SK-N-MC (cell line): ENCODE measurements at regions not wholly inside any gene's neighbourhood (a gene's known extent, or its start where the extent isn't known, plus 50 kb on each side); places are given as distances from the start of the nearest gene placed in this dataset.

Source experiments
- DNase-seq: peaks from one replicate; pipeline ENCODE4 v3.0.0-alpha.2; 2011; ENCODE audit warnings: low read depth, low spot score
- H3K27ac ChIP-seq: fragments of 200-600 bp; sonication (generic); 2 replicates; pipeline ENCODE4 v1.5.1; 2016; ENCODE audit warnings: mixed run types
- H3K36me3 ChIP-seq: fragments of 200-600 bp; sonication (generic); 2 replicates; pipeline ENCODE4 v1.6.1; 2017; ENCODE audit warnings: antibody characterized with exemption, low read length, mixed read lengths; ENCODE audit not compliant: insufficient read depth
- H3K4me3 ChIP-seq: fragments of 200-600 bp; sonication (generic); 2 replicates; pipeline ENCODE4 v1.5.1; 2016
- H3K9ac ChIP-seq: fragments of 200-600 bp; sonication (generic); 2 replicates; pipeline ENCODE4 v1.8.0; 2017; ENCODE audit warnings: mixed run types, mixed read lengths; ENCODE audit not compliant: insufficient read length
- H3K9me3 ChIP-seq: fragments of 200-600 bp; sonication (generic); 2 replicates; pipeline ENCODE4 v1.6.1; 2017; ENCODE audit warnings: low read depth, mild to moderate bottlenecking, antibody characterized with exemption, low read length, moderate library complexity, mixed read lengths
- EZH2 ChIP-seq: fragments of 200-600 bp; sonication (generic); IDR thresholded peaks from one replicate; pipeline ENCODE4 v1.6.1; 2017; ENCODE audit warnings: antibody characterized with exemption
- FOXP2 ChIP-seq: optimal IDR thresholded peaks from 2 replicates; pipeline ENCODE3; 2011; ENCODE audit warnings: mild to moderate bottlenecking, moderate library complexity; ENCODE audit not compliant: insufficient read depth; ENCODE audit errors: extremely low read length, control extremely low read depth
- POLR2AphosphoS5 ChIP-seq: IDR thresholded peaks from 2 replicates; pipeline ENCODE4 v1.6.1; 2012; ENCODE audit warnings: mild to moderate bottlenecking, low read depth, low read length, borderline replicate concordance

GRCh38 chr9:87276327-87276841 is 221.3 kb upstream of the DAPK1 start:
- H3K27ac ChIP-seq: no peak overlapping the region
- no peak overlapping the region for H3K9ac ChIP-seq
- no peak overlapping the region for H3K4me3 ChIP-seq
- DNase-seq: no peak
- TF ChIP-seq EZH2: no peak
- TF ChIP-seq FOXP2: no peak
- peaks cover 3% of the 10 kb centered on the region; the same call in 1 of the 2 replicates for H3K9me3 ChIP-seq
- H3K36me3 ChIP-seq: no peaks in the 10 kb centered on the region

DNA sequence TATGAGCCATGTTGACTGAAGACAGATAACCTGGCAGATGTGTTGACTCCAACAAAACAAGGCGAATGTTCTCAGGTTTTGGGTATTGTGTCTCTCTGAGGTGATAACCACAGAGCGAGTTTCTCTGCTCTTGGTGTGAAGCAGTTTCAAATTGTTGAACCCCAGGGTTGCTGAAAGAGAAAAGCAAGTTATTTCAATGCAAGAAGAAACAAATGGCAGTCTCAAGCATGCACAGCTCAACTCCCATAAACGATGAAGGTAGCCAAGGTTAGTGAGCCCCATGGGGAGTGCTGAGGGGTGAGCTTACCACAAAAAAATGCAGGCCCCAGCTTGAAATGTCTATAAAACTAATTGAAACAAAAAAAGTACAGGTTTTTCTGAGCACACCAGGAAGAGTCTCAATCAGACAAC is 220.8 kb upstream of the DAPK1 start:
- TF ChIP-seq EZH2 (no peak), FOXP2 (no peak), POLR2AphosphoS5 (no peak)
- Histone ChIP-seq H3K36me3 (no peaks in the 10 kb centered on the region), H3K4me3 (no peak overlapping the region), H3K9me3 (peaks cover 3% of the 10 kb centered on the region; the same call in 1 of the 2 replicates), H3K9ac (no peak overlapping the region), H3K27ac (no peak overlapping the region)
- DNase-seq: no peak

GRCh38 chr9:87277346-87277745 is 220.3 kb upstream of the DAPK1 start:
- no peak for DNase-seq
- Histone ChIP-seq H3K27ac (no peak overlapping the region), H3K4me3 (no peak overlapping the region), H3K9ac (no peak overlapping the region), H3K9me3 (peaks cover 3% of the 10 kb centered on the region; the same call in 1 of the 2 replicates), H3K36me3 (no peaks in the 10 kb centered on the region)
- TF ChIP-seq EZH2: no peak
- TF ChIP-seq FOXP2: no peak
- no peak for TF ChIP-seq POLR2AphosphoS5

DNA sequence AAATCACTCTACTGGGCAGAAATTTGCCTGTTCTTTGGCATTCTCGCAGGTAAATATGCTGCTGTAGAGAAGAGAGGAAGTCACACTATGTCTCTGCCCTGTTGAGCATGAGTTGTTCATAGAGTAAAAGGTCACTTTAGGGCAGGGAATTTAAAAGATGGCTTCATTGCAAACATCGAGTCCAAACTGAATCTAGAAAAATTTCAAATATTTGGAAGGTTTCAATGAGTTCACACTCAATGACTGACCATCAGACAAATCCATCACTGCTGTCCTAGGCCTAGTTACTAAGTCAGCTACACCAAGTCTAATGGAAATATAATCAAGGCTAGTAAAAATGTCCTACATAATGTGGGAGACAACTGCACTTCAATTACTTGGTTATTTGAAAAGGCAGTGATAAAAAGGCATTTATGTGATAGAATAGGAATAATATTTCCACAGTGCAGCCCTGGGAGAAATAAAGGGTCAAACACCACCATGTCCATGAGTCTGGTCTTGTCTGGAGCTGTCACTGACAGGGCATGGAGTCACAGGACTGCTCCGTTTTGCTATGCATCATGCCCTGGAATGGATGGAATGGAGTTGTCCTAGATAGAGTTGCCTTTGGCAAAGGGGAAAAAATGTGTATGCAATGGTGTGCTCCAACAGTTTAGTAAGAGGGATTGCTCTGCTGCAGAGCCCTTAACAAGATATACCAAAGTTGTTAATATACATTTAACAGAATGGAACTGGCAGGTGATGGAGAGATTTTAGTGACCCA is 218.5 kb upstream of the DAPK1 start:
- Histone ChIP-seq H3K36me3 (no peaks in the 10 kb centered on the region), H3K27ac (no peak overlapping the region), H3K9me3 (no peaks in the 10 kb centered on the region), H3K4me3 (no peak overlapping the region), H3K9ac (no peak overlapping the region)
- no peak for TF ChIP-seq FOXP2
- TF ChIP-seq EZH2: no peak
- no peak for TF ChIP-seq POLR2AphosphoS5
- no peak for DNase-seq

- no peaks in the 10 kb centered on the region for H3K36me3 ChIP-seq
- no peak overlapping the region for H3K4me3 ChIP-seq
- H3K9ac ChIP-seq: no peak overlapping the region
- no peaks in the 10 kb centered on the region for H3K9me3 ChIP-seq
- H3K27ac ChIP-seq: peak overlapping the region; percentile 61
- TF ChIP-seq FOXP2 (no peak), EZH2 (no peak), POLR2AphosphoS5 (no peak)
- peak; percentile 59 for DNase-seq
Measured at GRCh38 chr9:87280421-87280820, 217.2 kb upstream of the DAPK1 start.

DNA sequence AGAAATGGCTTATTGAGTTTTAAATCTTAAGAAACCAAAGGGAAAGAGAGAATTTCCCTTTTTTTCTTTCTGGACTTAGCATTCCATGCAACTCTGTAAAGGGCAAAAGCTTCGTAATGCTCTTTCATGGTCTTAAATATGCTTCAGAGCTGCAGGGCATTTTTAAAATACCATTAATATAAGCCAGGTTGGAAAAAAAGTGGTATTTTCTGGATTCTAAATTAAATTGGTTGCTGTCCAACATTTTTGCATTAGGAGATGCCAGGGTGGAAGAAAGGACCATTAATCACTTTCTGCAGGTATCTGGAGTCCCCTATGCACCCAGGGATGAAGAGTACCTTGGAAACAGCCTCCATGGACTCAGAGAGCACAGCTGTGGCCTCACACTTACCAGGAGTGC is 215.1 kb upstream of the DAPK1 start:
- no peak for TF ChIP-seq FOXP2
- no peak for TF ChIP-seq POLR2AphosphoS5
- TF ChIP-seq EZH2: no peak
- Histone ChIP-seq H3K9me3 (no peaks in the 10 kb centered on the region), H3K4me3 (no peak overlapping the region), H3K36me3 (no peaks in the 10 kb centered on the region), H3K27ac (peak overlapping the region; percentile 48), H3K9ac (no peak overlapping the region)
- no peak for DNase-seq

DNA sequence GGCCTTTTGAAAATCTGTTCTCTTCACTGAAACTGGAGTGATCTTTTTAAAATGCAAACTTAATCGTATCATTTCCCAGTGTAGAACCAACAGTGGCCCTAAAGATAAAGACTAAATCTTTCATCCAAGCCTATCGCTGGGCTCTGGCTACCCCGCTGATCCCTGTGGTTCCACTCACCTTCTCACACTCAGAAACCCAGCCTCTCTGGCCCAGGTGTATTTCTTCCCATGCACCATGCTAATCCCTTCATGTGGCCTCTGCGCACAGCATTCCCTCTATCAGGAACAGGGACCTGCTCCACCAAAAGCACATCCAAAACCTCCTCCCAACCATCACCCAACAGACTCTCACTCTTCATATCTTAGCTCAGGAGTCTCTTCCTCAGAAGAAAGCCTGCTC is 214.1 kb upstream of the DAPK1 start:
- DNase-seq: no peak
- H3K36me3 ChIP-seq: no peaks in the 10 kb centered on the region
- no peaks in the 10 kb centered on the region for H3K9me3 ChIP-seq
- H3K9ac ChIP-seq: no peak overlapping the region
- H3K4me3 ChIP-seq: no peak overlapping the region
- no peak for TF ChIP-seq FOXP2
- TF ChIP-seq POLR2AphosphoS5: no peak
- no peak for TF ChIP-seq EZH2
- no peak overlapping the region for H3K27ac ChIP-seq

GRCh38 chr9:87285183-87285850 is 212.3 kb upstream of the DAPK1 start:
- H3K9me3 ChIP-seq: no peaks in the 10 kb centered on the region
- TF ChIP-seq EZH2 (no peak), POLR2AphosphoS5 (no peak), FOXP2 (no peak)
- no peak overlapping the region for H3K27ac ChIP-seq

DNA sequence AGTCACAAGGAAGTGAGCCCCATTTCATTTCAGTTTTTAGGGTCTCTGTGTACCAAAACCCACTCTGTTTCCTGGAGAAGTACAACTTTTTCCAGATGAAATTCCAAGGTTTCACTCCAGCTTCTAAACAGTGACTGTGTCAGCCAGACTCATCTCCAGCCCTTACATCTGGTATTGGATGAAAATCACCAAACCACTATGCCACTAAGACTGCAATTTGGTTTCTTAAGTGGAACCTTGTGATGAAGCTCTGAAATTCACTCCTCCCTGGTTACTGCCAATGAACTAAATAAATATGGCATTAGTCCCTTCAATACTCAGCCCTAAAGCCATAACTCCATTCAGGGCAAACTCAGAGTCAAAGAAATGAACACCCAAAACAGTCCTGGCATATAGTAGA is 211.2 kb upstream of the DAPK1 start:
- no peak overlapping the region for H3K9ac ChIP-seq
- no peak for TF ChIP-seq FOXP2
- TF ChIP-seq POLR2AphosphoS5: no peak
- TF ChIP-seq EZH2: no peak
- H3K9me3 ChIP-seq: no peaks in the 10 kb centered on the region
- H3K4me3 ChIP-seq: no peak overlapping the region
- DNase-seq: no peak
- no peaks in the 10 kb centered on the region for H3K36me3 ChIP-seq
- H3K27ac ChIP-seq: no peak overlapping the region

More at GRCh38 chr9:87285183-87285850, 212.3 kb upstream of the DAPK1 start:
- Histone ChIP-seq H3K9ac (peak overlapping the region; percentile 34), H3K36me3 (no peaks in the 10 kb centered on the region), H3K4me3 (no peak overlapping the region)
- DNase-seq: no peak
